ENCODE measurements at regions not wholly inside any gene's neighbourhood (a gene's known extent, or its start where the extent isn't known, plus 50 kb on each side); places are given as distances from the start of the nearest gene placed in this dataset.
"Not testable (repeated sequence)": the region's sequence is repeated elsewhere in the genome, so short reads cannot be mapped to it uniquely, and the experiment has no call there.

DNA sequence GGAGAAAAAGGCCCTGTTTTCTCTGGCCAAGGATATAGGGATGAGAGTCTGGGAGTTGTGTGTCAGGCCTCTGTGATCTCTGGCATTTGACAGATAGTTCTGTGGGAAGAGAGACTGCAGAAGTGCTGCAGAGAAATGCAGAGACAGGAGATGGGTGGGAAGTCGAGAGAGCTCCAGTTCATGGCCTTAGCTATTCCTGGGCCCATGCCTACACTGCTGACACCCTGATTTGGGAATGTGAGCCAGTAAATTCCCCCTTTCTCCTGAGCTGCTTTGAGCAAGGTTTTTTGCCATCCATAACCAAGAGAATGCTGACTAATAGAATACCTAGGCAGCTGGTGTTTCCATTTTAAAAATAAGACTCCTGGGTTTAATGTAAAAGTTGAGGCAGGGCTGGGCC, 59.3 kb downstream of the EBLN2 start:
- DNase-seq (ENCODE audit: low read depth): no peak

DNA sequence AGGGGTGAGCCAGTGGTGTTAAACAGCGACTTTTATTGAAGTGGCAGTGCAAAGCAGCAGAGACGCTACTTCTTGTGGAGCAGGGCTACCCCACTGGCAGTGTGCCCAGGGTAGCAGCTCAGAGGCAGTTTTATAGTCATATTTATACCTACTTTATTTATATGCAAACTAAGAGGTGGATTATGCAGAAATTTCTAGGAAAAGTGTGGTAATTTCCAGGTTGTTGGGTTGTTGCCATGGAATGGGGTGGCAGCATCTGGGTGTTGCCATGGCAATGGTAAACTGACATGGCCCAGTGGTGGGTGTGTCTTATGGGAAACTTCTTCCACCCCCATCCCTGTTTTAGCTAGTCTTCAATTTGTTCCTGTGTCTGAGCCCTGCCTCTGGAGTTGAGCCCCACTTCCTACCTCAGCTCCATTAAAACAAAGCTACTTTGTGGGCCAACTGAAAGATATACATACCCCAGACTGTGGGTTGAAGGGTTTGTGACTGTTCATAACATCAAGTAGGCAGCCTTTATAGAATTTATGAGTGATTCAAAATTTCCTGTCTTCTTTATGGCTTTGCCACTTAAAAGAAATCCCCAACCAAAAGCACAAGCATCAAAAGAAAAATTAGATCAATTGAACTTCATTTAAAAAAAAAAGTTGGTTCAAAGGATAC, 60.3 kb downstream of the EBLN2 start:
- no peak for DNase-seq (ENCODE audit: low read depth)

DNA sequence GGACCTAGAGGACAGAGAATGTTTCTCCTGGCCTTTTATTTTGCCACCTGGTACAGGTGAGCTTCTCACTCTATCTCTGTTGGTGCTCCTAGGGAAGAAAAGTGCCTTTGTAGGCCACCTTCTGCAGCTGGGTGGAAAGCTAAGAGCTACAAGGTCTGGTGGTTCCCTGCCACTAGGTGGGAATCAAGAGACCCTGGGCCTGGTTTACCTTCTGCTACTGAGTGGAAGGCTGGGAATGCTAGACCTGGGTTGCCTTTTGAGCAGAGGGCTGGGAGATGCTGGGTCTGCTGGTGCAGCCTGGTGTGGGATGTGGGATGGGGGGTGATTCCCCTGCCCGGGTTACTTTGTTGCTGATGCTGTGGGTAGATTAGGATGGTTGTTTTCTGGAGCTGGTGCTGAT, 72.6 kb downstream of the EBLN2 start:
- DNase-seq (ENCODE audit: low read depth): no peak

DNA sequence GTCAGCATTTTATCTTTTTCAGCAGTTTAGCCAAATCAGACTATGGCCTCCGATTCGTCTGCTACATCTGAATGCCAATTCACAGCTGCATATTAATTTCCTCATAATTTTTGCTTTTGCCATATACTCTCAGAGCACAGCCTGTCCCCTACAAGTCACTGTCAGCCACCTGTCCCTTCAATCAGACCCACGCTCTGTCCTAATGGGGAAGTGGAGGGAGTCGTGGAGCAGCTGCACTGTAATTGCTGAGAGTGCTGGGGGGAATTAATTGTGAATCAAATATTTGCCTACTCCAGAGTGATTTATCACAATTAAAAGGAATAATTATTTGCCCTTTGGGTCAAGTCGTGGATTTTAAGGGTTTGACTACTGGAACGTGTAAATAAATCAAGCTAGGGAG, 75.5 kb downstream of the EBLN2 start:
- DNase-seq (ENCODE audit: low read depth): no peak

DNA sequence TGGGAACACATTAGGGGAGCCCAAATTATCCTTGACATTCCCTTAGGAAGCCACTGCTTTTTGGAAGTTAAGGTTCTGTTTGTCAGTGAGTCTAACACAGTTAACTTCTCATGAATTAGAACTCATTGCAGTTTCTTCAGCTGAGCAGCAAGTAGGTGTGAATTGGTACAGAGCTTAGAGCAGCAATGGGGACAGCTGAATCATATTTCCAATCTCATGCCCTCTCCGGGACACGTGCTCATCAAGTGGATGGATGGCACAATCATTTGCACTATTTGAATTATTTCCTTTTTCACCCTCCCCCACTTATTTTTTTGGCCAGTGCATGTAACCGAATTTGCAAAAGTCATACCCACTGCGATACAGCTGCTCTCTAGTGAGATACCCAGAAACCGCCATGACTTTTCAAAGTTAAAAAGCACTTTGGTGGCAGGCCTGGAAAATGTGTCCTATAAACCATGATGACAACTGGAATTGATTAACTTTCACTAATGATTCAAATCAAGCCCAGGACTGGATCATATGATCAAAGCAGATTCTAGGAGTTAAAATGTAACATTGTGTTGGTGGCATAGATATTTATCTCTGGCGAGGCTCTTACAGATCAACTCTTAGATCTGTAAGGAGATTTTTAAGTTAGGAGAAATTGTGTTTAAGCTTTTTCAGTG, 76.4 kb downstream of the EBLN2 start:
- DNase-seq (ENCODE audit: low read depth): no peak

DNA sequence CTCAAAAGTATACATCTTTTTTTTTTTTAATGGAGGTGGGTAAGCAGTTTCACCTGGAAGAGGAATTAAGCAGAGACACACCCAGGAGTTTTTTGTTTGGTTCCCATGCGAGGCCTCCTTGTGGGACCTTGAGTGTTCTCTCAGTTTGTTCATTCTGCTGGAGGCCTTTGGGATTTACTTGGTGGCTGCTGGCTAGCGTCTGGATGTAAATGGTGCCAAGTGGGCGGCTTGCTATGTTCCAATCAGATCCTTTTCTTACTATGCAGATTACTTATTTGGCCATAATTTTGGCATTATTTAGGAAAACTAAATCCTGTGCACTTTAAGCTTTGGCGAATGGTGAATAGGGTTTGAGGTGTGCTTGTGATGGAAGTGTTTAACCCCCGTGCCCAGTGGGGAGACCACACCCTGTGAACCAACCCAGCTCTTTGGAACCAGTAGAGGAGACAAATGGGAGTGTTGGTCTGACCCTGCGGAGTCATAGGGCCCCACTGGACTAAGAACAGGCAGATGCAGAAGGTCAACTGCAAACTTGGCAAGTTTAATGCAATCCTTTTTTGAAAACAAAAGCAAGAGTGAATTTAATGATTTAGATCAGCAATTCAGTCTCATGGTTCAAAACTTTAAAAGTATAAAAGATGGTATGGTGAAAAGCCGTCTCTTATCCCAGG, 79.4 kb downstream of the EBLN2 start:
- DNase-seq (ENCODE audit: low read depth): no peak

DNA sequence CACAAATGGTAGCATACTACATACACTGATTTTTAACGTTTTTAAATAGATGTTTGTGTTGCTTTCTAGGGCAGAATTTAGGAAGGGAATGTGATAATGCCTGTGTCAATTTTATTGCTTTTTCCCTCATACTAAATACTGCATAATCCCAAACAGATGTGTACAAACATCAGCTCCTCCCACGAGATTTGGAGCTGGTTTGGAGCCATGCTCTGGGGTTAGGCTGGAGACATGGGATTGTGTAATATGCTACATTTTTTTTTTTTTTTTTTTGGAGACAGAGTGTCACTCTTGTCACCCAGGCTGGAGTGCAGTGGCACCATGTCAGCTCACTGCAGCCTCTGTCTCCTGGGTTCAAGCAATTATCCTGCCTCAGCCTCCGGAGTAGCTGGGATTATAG, 80.1 kb downstream of the EBLN2 start:
- DNase-seq (ENCODE audit: low read depth): peak; percentile 14

DNA sequence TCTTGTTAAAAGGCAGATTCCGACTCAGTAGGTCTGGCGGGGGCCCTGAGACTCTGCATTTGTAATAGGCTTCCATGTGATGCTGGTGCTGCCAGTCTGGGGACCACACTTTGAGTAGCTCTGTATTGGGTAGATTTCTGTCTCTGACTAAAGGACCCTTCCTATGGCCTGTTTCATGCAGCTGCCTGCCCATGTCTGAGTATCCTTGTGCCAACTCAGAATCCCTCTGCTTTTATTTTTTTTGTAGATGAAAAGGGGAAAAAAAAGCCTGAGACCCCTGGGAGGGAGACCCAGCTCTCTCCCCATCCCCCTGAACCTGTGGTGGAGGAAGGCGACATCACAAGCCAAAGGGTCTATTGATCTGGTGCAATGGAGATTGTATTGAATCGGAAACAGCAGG, 81.9 kb downstream of the EBLN2 start:
- no peak for DNase-seq (ENCODE audit: low read depth)

DNA sequence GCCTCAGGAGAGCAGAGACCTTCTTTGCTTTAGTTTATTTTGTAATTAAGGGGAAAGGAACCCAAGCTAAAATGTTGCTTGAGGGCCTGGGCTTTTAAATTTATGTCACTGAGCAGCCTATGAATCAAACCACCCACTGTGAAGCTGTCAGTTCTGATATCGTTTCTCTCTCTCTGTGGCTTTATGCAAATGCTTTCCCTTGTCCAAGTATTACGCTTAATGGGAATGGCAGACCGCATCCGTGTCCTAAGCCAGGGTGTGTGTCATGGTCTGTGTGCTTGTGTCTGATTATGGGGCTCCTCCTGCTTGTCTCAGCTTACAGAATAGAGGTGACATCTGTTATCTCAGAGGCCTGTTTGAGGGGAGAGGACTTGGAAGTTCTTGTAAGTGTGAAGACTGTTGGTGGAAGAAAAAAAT, 82.4 kb downstream of the EBLN2 start:
- peak; percentile 11 for DNase-seq (ENCODE audit: low read depth)

DNA sequence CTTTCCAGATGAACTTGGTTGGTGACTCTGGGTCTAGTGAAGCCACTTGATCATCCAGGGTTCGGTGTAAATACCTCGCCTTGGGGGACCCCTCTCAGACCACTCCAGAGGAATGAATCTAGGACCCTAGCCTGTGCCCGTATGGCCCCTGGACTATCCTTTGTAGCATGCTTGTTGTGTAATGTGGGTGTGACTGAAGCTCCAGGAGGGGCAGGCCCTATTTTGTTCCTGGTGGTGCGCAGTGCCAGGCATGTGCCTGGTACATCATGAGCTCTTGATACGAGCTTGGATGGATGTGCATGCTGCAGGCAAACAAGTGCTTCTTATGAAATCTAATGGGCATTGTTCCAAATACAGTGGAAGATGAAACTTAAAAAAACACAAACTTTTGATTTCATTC, 82.8 kb downstream of the EBLN2 start:
- no peak for DNase-seq (ENCODE audit: low read depth)

DNA sequence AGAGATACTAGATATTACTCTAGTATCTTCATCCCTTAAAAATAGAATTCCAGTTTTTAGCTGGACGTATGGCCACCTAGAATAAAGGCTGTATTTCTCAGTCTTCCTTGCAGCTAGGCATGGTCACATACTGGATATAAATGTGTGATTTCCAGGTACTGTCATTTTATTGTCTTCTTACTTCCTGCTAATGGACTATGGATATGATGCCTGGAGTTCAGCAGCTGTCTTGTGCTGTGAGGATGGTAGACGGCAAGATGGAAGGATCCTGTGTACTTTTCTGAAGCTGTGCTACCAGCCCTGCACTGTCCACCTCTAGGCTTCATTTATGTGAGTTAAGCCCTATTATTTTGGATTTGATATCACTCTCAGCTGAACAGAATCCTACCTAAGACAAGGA, 83.4 kb downstream of the EBLN2 start:
- DNase-seq (ENCODE audit: low read depth): no peak

DNA sequence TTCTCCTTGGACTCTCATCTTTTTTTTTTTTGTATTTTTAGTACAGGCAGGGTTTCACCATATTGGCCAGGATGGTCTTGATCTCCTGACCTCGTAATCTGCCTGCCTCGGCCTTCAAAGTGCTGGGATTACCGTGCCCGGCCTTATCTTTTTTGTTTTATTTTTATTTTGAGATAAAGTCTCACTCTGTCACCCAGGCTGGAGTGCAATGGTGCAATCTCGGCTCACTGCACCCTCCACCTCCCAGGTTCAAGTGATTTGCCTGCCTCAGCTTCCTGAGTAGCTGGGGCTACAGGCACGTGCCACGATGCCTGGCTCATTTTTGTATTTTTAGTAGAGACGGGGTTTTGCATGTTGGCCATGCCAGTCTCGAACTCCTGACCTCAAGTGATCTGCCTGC, 86.0 kb downstream of the EBLN2 start:
- not testable (repeated sequence) for DNase-seq (ENCODE audit: low read depth)

DNA sequence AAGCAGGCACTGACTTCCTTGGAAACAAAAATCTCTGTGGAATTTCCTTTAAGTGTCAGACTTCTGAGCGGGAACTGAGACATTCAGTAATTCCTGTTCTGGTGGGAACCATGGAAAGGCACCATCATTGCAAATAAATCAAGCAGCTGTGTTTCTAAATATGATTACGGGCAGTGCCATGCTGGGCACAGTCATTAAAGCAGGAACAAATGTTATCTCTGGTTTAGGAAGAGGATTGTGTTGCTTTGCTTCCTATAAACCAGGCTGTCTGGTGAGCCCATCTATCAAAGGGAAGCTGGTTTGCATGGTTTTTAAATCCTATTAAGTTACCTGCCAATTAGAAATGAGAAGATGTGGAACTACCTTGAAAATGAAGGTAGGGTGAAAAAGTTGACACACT, 86.7 kb downstream of the EBLN2 start:
- no peak for DNase-seq (ENCODE audit: low read depth)

DNA sequence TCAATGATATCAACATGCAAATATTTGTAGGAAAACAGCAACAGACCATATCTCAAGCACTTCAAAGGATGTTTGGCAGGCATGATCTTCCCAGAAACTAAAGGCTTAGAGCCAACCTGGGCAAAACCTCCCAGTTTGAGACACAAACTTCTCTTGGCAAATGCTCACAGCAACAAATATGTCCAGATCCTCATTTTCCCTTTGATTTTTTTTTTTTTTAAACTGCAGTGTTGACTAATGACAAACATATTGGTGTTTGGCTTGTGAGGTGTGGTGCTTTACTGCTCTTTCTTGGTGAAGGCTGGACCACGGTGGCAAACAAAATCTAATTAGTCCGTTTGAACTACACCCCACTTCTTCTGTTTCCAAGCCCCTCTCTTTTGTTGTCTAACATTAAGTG, 87.2 kb downstream of the EBLN2 start:
- DNase-seq (ENCODE audit: low read depth): peak; percentile 11

DNA sequence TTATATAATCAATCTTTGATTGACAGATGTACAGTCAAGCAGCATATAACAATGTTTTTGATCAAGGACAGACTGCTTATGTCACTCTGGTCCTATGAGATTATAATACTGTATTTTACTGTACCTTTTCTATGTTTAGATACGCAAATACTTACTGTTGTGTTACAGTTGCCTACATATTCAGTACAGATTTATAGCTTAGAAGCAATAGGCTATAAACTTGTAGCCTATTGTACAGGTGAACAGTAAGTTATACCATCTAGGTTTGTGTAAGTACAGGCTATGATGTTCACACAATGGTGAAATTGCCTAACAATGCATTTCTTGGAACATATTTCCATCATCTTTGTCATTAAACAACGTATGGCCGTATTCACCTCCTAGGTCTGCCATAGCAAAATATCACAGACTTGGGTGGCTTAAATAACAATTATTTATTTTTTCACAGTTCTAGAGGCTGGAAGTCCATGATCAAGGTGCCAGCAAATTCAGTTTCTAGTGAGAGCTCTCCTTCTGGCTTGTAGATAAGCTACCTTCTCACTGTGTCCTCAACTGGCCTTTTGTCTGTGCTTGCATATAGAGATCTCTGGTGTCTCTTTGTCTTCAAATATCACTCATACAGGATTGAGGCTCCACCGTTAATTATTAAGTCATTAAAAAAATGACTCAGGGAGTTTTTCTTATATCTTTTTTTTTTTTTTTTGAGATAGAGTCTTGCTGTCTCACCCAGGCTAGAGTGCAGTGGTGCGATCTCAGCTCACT, 89.1 kb downstream of the EBLN2 start:
- no peak for DNase-seq (ENCODE audit: low read depth)

DNA sequence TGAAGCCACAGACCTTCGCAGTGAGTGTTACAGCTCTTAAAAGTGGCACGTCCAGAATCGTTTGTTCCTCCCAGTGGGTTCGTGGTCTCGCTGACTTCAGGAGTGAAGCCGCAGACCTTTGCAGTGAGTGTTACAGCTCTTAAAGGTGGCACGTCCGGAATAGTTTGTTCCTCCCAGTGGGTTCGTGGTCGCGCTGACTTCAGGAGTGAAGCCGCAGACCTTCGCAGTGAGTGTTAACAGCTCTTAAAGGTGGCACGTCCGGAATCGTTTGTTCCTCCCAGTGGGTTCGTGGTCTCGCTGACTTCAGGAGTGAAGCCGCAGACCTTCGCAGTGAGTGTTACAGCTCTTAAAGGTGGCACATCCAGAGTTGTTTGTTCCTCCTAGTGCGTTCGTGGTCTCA, 91.1 kb downstream of the EBLN2 start:
- DNase-seq (ENCODE audit: low read depth): not testable (repeated sequence)

DNA sequence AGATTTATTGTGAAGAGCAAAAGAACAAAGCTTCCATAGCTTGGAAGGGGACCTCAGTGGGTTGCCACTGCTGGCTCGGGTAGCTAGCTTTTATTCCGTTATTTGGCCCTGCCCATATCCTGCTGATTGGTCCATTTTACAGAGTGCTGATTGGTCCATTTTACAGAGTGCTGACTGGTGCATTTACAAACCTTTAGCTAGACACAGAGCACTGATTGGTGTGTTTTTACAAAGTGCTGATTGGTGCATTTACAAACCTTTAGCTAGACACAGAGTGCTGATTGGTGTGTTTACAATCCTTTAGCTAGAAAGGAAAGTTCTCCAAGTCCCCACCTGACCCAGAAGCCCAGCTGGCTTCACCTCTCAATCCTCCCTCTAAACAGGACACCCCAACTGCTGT, 91.6 kb downstream of the EBLN2 start:
- not testable (repeated sequence) for DNase-seq (ENCODE audit: low read depth)

DNA sequence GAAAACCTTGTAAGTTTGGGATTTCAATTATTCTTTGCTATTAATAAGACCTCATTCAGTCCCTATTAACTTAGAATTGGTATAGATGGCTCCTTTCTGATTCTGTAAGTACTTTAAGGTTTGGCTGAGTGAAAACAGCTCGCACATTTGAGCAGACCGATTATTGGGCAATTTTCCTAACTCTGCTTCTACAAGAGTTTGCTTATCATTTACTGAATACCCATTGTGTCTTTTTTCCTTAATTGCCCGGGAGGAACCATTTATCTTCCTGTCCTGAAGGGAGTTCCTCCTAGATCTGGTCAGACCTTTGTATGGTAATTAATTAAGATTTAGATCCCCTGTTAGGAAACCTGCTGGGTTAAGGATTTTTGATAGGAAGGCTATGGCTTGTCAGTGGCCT, 92.8 kb downstream of the EBLN2 start:
- DNase-seq (ENCODE audit: low read depth): not testable (repeated sequence)

DNA sequence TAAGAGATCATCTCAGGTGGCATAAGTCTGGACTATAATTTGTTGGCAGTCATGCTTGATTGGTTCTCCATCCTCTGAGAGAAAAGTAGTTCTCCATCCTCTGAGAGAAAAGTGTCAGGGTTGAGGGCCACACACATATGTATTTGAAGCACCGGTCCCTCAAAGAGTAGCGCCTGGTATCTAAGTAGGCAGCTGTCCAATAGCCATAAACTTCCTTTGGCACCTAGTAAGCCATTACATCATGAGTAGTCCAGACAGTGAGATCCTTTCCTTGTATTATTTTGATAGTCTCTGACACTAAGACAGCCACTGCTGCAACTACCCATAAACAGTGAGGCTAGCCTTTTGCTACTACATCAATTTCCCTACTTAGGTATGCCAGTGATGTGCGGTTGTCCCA, 94.0 kb downstream of the EBLN2 start:
- not testable (repeated sequence) for DNase-seq (ENCODE audit: low read depth)

DNA sequence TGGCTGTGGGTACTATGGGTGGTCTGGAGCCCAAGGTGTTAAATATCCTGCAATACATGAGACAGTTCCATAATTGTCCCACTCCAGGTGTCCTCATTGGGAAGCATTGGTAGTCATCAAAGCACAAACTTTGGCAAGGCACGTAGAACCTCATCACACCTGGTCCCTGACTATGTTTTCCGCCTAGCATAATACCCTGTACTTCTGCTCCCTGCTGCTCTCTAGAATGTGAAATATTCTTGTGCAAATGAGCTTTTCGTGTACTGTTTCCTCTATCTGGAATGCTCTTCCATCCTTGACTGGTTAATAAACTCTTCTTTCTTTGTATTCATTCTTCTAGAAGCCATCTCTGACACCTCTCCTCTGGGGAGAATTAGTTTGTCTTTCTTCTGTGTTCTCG, 103.2 kb downstream of the EBLN2 start:
- DNase-seq (ENCODE audit: low read depth): no peak

DNA sequence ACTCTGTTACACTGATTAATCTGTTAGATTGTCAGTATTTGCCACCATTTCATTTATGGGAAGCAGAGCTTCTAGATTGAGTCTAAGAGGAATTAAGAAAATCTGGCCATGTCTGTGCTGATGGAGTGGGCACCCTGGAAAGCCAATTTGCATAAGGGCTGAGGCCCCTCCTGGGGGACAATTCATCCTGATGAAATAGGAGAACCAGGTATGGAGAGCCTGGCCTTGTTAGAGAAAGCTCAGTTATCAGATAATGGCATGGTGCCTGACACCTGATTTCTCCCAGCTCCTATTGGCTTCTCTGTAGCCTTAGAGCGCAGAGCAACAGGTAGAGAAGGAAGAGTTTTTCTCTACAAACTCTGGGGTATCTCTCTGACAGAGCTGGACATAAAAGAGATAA, 114.2 kb downstream of the EBLN2 start:
- no peak for DNase-seq (ENCODE audit: low read depth)

DNA sequence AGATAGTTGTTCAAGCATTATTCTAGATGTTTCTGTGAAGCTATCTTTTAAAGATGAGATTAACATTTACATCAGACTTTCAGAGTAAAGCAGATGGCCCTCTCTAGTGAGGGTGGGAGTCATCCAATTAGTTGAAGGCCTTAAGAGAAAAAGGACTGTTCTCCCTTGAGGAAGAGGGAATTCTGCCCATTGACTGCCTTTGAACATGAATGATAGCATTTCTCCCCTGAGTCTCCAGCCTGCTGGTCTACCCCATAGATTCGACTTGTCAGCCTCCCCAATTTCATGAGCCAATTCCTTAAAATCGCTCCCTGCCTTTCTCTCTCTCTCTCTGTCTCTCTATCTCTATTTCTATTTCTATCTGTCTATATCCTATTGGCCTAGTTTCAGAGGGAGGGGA, 115.5 kb downstream of the EBLN2 start:
- DNase-seq (ENCODE audit: low read depth): no peak

DNA sequence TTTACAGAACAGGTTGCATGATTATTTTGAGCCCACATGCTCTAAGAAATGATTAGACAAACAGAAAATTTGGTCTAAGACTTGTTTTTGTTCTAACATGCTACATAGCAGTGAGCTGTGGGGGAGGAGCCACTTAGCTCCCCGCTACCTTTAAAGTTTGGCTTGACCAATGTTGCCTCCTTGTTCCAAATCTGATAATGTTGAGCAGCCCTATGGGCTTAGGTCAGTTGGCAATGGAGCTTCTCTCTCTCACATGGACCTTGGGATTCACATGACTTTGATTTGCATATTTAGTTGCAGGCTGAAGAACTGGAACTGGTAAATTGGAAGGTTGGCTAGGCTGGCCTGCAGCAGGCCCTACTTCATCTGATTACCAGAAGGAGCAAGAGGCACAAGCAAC, 116.4 kb downstream of the EBLN2 start:
- no peak for DNase-seq (ENCODE audit: low read depth)
